ENCODE measurements at regions not wholly inside any gene's neighbourhood (a gene's known extent, or its start where the extent isn't known, plus 50 kb on each side); places are given as distances from the start of the nearest gene placed in this dataset.

GRCh38 chr5:1701216-1701864 is 98.3 kb downstream of the MRPL36 start:
- TF ChIP-seq CTCF (IDR thresholded peaks at IDR 0.05) (no peak), SMC3 (IDR thresholded peaks at IDR 0.05; ENCODE audit: low read depth, low read length) (no peak), JUND (IDR thresholded peaks at IDR 0.05) (no peak), GABPA (IDR thresholded peaks at IDR 0.05; ENCODE audit: low read depth) (no peak), EZH2phosphoT487 (IDR thresholded peaks at IDR 0.05; ENCODE audit: borderline replicate concordance, low read depth) (no peak), EP300 (IDR thresholded peaks at IDR 0.05; ENCODE audit: borderline replicate concordance in 1 of 2, low read depth in 1 of 2, low read length in 1 of 2) (no peak)
- TF ChIP-seq, protein P1, sequence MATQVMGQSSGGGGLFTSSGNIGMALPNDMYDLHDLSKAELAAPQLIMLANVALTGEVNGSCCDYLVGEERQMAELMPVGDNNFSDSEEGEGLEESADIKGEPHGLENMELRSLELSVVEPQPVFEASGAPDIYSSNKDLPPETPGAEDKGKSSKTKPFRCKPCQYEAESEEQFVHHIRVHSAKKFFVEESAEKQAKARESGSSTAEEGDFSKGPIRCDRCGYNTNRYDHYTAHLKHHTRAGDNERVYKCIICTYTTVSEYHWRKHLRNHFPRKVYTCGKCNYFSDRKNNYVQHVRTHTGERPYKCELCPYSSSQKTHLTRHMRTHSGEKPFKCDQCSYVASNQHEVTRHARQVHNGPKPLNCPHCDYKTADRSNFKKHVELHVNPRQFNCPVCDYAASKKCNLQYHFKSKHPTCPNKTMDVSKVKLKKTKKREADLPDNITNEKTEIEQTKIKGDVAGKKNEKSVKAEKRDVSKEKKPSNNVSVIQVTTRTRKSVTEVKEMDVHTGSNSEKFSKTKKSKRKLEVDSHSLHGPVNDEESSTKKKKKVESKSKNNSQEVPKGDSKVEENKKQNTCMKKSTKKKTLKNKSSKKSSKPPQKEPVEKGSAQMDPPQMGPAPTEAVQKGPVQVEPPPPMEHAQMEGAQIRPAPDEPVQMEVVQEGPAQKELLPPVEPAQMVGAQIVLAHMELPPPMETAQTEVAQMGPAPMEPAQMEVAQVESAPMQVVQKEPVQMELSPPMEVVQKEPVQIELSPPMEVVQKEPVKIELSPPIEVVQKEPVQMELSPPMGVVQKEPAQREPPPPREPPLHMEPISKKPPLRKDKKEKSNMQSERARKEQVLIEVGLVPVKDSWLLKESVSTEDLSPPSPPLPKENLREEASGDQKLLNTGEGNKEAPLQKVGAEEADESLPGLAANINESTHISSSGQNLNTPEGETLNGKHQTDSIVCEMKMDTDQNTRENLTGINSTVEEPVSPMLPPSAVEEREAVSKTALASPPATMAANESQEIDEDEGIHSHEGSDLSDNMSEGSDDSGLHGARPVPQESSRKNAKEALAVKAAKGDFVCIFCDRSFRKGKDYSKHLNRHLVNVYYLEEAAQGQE (IDR thresholded peaks at IDR 0.05; ENCODE audit: low read depth, low read length): no peak
- TF ChIP-seq, protein P2, sequence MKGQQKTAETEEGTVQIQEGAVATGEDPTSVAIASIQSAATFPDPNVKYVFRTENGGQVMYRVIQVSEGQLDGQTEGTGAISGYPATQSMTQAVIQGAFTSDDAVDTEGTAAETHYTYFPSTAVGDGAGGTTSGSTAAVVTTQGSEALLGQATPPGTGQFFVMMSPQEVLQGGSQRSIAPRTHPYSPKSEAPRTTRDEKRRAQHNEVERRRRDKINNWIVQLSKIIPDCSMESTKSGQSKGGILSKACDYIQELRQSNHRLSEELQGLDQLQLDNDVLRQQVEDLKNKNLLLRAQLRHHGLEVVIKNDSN (IDR thresholded peaks at IDR 0.05; ENCODE audit: borderline replicate concordance, low read depth): no peak
